ENCODE measurements at regions not wholly inside any gene's neighbourhood (a gene's known extent, or its start where the extent isn't known, plus 50 kb on each side); places are given as distances from the start of the nearest gene placed in this dataset.
"Not testable (repeated sequence)": the region's sequence is repeated elsewhere in the genome, so short reads cannot be mapped to it uniquely, and the experiment has no call there.

- POLR2A ChIA-PET; intact Hi-C loops (cut with micrococcal nuclease); H3K9me3 ChIP-seq (replicated peaks; ENCODE audit: control insufficient read depth, insufficient read depth, low read depth, low read length); FAIRE-seq; in situ Hi-C loops (cut with MboI); H3K9me1 ChIP-seq (ENCODE audit: control insufficient read depth, insufficient read depth, low read length); H3K79me2 ChIP-seq (ENCODE audit: control insufficient read depth, insufficient read depth, low read length); H3K36me3 ChIP-seq (ENCODE audit: control insufficient read depth, insufficient read depth, low read length); H2AFZ ChIP-seq (ENCODE audit: low read depth, low read length); ATAC-seq; H3K27ac ChIP-seq (ENCODE audit: extremely low read depth, low read depth, low read length); DNase-seq (ENCODE audit: extremely low read depth in 1 of 4, low spot score in 3 of 4); H3K9ac ChIP-seq (ENCODE audit: insufficient read depth in 1 of 2, low read depth in 2 of 2, low read length in 2 of 2); H3K4me1 ChIP-seq (replicated peaks in 1 of 2; ENCODE audit: control insufficient read depth in 2 of 2, insufficient read depth in 2 of 2, low read length in 2 of 2); H3K4me3 ChIP-seq; H4K20me1 ChIP-seq (replicated peaks; ENCODE audit: control insufficient read depth, insufficient read depth, low read length); BruUV-seq (replicated peaks); H3K4me2 ChIP-seq (ENCODE audit: insufficient read depth, low read length); CTCF ChIA-PET (ENCODE audit: low intra/inter-chr PET ratio); H3K27me3 ChIP-seq (ENCODE audit: control insufficient read depth in 2 of 2, insufficient read depth in 2 of 2, low read length in 2 of 2): not testable (repeated sequence)
- WGBS (ENCODE audit: insufficient coverage, low coverage, missing lambda C conversion rate): no CpG with 5 or more reads among the region's 30 CpGs
These were observed 415.5 kb downstream of the FOXD4L4 start for GRCh38 chr9:66152406-66152805.

- 65% methylated on average over 4 of the region's 59 CpGs for WGBS (ENCODE audit: insufficient coverage, low coverage, missing lambda C conversion rate)
- in situ Hi-C loops (cut with MboI); H3K9ac ChIP-seq (ENCODE audit: insufficient read depth in 1 of 2, low read depth in 2 of 2, low read length in 2 of 2); H3K79me2 ChIP-seq (ENCODE audit: control insufficient read depth, insufficient read depth, low read length); H3K36me3 ChIP-seq (ENCODE audit: control insufficient read depth, insufficient read depth, low read length); intact Hi-C loops (cut with micrococcal nuclease); H3K4me2 ChIP-seq (ENCODE audit: insufficient read depth, low read length); H3K4me3 ChIP-seq; H2AFZ ChIP-seq (ENCODE audit: low read depth, low read length); CTCF ChIA-PET (ENCODE audit: low intra/inter-chr PET ratio); H4K20me1 ChIP-seq (replicated peaks; ENCODE audit: control insufficient read depth, insufficient read depth, low read length); H3K9me3 ChIP-seq (replicated peaks; ENCODE audit: control insufficient read depth, insufficient read depth, low read depth, low read length); POLR2A ChIA-PET; H3K4me1 ChIP-seq (replicated peaks in 1 of 2; ENCODE audit: control insufficient read depth in 2 of 2, insufficient read depth in 2 of 2, low read length in 2 of 2); FAIRE-seq; H3K9me1 ChIP-seq (ENCODE audit: control insufficient read depth, insufficient read depth, low read length); BruUV-seq (replicated peaks); H3K27ac ChIP-seq (ENCODE audit: extremely low read depth, low read depth, low read length); H3K27me3 ChIP-seq (ENCODE audit: control insufficient read depth in 2 of 2, insufficient read depth in 2 of 2, low read length in 2 of 2): not testable (repeated sequence)
- DNase-seq (ENCODE audit: extremely low read depth in 1 of 4, low spot score in 3 of 4) (peak in 1 of 4 experiments; percentile 55), ATAC-seq (peak; percentile 100)
- TF ChIP-seq CTCF (IDR thresholded peaks at IDR 0.05 in 2 of 3, conservative IDR thresholded peaks at IDR 0.05 in 1 of 3; ENCODE audit: insufficient read depth in 2 of 3, low read depth in 1 of 3, low read length in 3 of 3) (peak in 1 of 3 experiments; percentile 36; a peak in 3 of 6 replicates), CTCFL (IDR thresholded peaks at IDR 0.05; ENCODE audit: borderline replicate concordance, insufficient read depth, low read depth, low read length, poor library complexity, severe bottlenecking) (peak; percentile 50)
These were observed 416.2 kb downstream of the FOXD4L4 start for GRCh38 chr9:66153021-66153725.

GRCh38 chr9:66153971-66154691 is 417.2 kb downstream of the FOXD4L4 start:
- ATAC-seq; H3K27ac ChIP-seq (ENCODE audit: extremely low read depth, low read depth, low read length); POLR2A ChIA-PET; in situ Hi-C loops (cut with MboI); FAIRE-seq; H3K27me3 ChIP-seq (ENCODE audit: control insufficient read depth in 2 of 2, insufficient read depth in 2 of 2, low read length in 2 of 2); H3K36me3 ChIP-seq (ENCODE audit: control insufficient read depth, insufficient read depth, low read length); H3K9me3 ChIP-seq (replicated peaks; ENCODE audit: control insufficient read depth, insufficient read depth, low read depth, low read length); H3K79me2 ChIP-seq (ENCODE audit: control insufficient read depth, insufficient read depth, low read length); H4K20me1 ChIP-seq (replicated peaks; ENCODE audit: control insufficient read depth, insufficient read depth, low read length); H2AFZ ChIP-seq (ENCODE audit: low read depth, low read length); H3K9me1 ChIP-seq (ENCODE audit: control insufficient read depth, insufficient read depth, low read length); H3K4me1 ChIP-seq (replicated peaks in 1 of 2; ENCODE audit: control insufficient read depth in 2 of 2, insufficient read depth in 2 of 2, low read length in 2 of 2); CTCF ChIA-PET (ENCODE audit: low intra/inter-chr PET ratio); H3K4me3 ChIP-seq; H3K9ac ChIP-seq (ENCODE audit: insufficient read depth in 1 of 2, low read depth in 2 of 2, low read length in 2 of 2); BruUV-seq (replicated peaks); H3K4me2 ChIP-seq (ENCODE audit: insufficient read depth, low read length); intact Hi-C loops (cut with micrococcal nuclease); DNase-seq (ENCODE audit: extremely low read depth in 1 of 4, low spot score in 3 of 4): not testable (repeated sequence)
- WGBS (ENCODE audit: insufficient coverage, low coverage, missing lambda C conversion rate): no CpG with 5 or more reads among the region's 40 CpGs

Measured in K562 (cell line).